SIG-M5 treated with dmso at 0.1 percent for 504 hours (cell line): ENCODE measurements at regions not wholly inside any gene's neighbourhood (a gene's known extent, or its start where the extent isn't known, plus 50 kb on each side); places are given as distances from the start of the nearest gene placed in this dataset.
A peak's percentile ranks its signal among the peaks of the same experiment; 100 is the strongest.
"Not testable (repeated sequence)": the region's sequence is repeated elsewhere in the genome, so short reads cannot be mapped to it uniquely, and the experiment has no call there.

Experiments
- DNase-seq: peaks from one replicate; lab custom pipeline; 2025; ENCODE audit not compliant: unreplicated experiment; lab: John Stamatoyannopoulos, UW

DNA sequence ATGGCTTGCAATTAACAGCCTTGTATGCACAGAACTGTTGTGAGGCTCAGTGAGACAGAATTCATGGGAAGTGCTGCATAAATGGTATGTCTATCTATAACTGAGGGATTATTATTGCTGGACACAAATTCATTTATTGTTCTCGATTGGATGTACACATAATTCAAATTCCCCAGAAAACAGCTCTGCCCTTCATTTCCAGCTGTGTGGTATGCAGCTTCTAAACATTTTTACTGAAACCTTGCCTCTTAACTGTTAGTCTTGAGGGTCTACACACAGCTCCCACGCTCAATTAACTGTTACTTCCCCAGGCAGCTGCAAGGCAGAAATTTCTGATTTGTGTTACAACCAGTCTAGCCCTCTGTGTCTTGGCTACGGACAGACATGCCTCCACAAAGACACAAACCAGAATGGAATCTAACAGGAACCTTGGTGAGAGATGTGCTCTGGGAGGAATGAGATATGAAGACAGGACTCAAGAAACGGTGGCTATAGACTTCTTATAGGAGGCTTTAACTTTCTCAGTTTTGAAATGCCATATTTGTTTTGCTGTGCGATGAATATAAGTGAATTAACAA lies 139.7 kb upstream of the TBL1XR1 start:
- DNase-seq, result no peak

DNA sequence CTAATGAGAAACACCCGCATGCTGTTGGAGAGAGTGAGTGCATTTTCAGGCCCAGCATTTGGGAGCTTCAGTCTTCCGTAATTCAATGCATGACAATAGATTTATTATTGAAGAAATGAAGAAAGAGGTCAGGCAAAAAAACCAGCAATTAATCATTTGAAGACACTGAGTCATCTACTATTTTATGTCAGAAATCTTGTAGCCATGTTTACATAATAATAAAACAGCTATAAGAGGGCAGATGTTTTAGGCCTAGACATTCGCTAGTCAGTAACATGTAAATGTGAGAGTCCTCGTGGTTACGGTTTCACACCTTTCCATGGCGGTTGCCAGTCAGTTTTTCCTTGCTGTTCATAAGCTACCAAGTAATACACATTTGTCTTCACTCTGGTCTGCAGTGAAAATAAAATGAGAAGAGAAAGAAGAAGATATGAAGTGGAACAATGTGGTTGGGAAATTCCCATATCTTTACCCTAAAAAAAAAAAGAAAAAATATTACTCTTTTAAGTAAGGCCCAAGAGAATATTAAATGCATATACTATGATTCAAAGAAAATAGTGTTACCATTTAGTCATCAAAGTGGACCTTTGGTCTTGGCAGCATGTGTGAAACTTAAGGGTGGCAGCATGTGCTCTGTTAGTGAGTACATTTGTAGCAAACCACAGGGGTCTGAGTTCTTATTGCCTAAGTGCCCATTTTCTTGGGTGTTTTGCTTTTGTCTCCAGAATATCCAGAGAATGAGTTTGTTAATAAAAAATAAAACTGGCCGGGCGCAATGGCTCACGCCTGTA lies 140.5 kb upstream of the TBL1XR1 start:
- peak; percentile 65 for DNase-seq

DNA sequence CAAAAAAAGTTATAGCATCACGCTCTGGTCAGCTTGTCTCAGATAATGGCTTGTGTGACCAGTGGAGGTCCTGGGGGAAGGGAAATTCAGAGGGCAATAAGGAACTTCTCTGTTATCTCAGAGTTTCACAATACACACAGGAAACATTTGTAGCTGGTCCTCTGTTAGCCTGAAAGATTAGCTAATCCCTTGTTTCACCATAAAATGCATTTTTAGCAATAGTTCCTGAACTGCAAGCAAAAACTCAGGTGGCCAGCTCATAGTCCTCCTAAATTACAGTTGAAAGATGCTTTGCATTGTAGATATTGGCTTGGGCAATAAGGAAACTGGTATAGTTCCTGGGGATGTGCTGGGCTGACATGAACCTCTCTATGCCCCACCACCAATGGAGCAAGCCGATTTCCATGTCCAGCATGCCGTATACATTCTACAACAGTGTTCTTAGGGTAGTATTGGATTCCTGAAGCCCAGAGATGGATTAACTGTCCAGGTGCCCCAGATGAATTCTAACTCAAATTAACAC lies 141.5 kb upstream of the TBL1XR1 start:
- DNase-seq, result peak; percentile 98

DNA sequence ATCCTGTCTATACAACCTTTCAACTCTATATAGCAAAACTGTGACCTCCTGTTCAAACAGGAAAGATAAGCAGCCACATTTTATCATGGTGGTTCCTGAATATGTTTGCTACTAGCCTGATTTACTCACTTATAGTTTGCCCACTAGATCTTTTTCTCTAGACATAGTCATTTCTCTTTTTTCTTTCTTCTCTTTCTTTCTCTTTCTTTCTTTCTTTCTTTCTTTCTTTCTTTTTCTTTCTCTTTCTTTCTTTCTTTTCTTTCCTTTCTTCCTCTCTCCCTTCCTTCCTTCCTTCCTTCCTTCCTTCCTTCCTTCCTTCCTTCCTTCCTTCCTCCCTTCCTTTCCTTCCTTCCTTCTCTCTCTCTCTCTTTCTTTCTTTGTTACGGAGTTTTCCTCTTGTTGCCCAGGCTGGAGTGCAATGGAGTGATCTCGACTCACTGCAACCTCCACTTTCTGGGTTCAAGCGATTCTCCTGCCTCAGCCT lies 142.0 kb upstream of the TBL1XR1 start:
- DNase-seq, result not testable (repeated sequence)

DNA sequence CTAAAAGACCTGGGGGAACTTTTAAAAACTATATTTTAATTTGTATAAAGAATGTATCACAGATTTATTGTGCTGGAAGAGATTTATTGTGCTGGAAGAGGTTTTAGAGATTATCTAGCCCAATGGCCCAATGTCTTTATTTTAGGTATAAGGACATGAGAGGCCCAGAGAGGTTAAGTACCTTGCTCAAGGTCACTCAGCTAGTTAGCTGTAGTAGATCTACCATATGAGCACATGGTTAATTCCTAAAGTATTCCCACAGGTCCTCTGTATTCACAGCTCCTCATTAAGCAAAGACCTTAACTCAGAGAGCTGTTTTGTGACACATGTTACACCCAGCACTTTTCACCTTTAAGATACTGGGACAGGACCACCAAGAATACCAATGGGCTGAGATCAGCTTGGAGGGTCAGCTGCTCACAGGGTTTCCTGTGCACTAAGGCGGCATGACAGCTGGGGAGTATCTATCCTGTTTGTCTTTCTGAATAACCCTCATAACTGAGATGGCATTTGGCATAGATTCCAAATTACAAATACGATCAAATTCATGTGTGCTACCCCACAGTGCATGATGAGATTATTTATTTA lies 143.1 kb upstream of the TBL1XR1 start:
- no peak for DNase-seq

DNA sequence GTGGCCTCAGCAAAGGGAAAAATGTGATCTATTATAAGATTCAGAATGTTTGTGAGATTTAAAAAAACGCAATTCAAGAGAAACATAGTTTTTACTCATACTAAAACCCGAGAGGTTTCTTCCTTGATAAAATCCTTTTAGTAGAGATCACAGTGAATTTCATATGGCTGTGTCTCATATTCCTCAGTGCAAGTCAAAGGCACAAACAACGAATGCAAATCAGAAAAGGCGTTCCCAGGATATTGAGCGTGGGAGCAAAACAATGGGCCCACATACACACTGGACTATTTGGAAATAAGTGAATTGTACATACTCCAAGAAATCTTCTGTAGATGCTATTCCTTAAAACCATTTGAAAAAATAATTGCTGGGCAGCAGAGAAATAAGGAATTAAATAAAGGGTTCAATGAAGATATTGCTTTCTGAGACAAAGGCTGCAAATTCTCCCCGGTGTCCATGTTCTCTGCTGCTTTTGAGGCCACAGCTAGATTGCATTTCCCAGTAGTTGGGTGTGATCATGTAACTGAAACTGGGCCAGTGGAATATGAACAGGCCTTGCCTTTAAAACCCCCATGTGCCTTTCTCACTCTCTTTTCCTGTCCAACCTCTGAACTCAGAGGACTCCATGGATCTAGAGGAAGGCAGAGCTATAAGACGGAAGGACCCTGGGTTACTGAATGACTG lies 144.6 kb upstream of the TBL1XR1 start:
- no peak for DNase-seq

DNA sequence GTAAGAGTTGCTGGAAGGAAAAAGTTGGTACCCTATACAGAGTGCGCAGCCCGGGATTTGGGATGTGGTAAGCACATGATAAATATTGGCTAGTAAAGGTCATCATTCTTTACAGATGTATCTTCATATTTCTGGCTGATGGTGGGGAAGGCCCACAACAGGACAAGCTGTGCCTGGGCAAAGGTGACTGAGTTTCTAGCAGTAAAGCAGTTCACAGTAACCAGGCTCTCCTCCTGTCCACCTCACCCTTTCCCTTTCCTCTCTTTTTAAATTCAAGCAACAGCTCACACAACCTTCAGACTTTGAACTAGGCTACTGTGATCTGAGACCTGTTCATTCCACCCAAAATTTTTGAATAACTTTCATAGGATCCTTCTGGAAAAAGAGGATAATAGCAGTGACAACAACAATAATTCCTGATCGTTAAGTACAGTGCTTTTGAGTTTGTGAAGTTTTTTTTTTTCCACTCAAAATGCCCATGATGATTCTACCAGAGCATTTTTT lies 145.9 kb upstream of the TBL1XR1 start:
- no peak for DNase-seq

DNA sequence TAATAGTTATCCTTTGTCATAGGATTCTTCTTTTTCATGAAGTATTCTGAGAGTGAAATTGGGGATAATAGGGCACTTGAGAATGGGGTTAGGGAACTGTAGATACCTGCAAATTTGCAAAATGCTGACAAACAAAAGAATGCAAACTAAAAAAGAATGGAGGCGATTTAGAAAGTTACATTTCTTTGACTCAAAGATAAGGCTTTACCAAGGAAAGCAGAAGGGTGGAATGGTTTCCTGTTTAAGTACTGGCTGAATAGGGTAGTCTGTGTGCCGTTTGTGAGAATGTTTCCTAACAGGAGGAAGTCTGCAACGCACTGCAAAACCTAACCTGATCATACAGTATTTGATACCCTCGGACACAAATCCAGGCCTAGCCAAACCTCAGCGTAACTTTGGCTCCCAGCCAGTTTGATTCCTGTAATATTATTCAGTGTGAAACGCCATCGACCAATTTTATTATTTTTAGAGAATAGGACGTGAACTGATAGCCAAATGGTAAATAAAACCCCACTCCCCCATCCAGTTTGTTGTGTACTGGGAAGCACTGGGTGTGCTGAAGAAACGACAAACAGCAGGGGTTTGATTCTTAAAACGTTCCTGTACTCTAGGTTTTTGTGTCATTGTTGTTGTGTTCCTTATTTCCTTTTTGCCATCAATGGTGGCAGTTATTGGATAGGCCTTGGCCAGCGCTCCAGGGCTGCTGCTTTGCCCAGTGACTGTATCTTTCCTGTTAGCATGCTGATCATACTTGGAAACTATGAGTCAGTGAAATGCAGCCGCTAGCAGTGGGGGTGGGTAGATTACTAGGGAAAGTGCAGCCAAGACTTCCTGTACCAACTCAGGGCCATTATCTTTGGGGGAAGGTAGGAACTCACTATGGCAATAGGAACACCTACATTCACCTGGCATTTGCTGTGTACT lies 148.0 kb upstream of the TBL1XR1 start:
- DNase-seq, result peak; percentile 96

DNA sequence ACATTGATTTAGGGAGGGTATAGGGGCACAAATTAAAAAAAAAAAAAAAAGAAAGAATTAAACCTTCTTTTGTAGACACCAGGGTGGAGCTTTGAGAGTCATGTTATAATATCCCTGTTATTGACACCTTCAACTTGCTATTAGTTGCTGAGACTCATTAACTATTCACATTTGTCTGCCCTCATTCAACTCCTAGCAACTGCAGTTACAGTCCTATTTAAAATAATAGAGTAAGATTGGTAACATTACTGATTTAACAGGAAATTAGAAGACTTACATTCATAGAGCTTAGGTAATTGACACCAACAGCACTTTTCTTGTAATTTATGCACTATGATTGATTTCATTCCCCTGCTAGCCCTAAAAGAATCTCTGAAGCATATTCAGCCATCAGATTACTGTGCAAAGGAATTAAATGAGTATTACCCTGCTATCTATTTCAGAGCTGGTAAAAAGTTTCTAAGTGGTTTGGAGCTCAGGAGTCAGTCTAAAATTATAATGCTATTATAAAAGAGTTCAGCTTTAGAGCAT lies 148.8 kb upstream of the TBL1XR1 start:
- DNase-seq, result no peak

DNA sequence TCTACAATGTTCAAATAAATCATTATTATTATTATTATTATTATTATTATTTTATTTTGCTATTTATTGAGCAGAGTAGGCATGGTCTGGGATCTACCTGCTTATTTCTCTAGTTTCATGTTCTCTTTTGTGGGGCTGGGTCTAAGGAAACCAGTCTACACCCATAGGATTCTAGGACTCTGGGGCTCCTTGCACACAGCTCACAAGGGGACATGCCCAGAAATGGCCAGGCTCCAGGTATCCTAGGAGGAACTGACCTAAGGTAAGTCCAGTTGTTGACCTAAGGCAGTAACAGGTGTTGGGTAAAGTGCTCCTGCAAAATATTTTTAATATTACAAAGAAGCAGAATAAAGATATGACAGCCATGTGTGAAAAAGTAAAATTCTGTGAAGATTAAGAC lies 149.6 kb upstream of the TBL1XR1 start:
- no peak for DNase-seq

DNA sequence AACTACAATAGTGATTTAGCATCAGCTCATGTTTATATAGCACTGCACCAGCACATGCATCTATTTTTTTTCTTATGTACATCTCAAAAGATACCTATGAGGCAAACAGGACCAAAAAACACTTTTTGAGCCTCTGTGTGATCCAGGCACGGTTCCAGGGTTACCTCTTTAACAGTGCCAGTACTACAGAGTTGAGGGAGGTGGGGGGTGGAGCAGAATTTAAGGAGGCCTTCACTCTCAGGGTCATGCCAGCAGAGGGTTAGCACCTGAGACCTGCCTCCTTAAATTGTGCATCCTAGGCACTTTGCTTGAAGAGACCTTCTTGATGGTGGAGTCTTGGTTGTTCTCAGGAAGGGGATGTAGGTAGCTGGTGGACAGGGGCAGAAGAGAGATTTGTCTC lies 150.3 kb upstream of the TBL1XR1 start:
- no peak for DNase-seq

DNA sequence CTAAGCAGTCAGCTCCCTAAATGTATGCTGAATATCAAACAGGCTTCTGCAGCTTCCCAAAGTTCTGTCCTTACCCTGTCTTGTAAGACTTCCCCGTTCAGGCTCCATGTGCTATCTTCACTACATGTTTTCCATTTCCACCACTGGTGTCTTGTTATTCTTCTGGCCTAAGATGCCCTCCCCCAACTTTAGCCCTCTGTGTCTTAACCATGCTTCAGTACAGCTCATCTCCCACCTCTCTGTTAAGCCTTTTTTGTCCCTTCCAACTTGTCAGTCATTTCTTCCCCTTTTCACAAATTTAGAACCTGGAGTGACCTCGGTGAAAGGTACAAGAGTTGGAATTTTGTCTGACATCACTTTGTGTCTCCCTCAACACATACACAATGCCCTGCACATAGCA lies 151.7 kb upstream of the TBL1XR1 start:
- no peak for DNase-seq

DNA sequence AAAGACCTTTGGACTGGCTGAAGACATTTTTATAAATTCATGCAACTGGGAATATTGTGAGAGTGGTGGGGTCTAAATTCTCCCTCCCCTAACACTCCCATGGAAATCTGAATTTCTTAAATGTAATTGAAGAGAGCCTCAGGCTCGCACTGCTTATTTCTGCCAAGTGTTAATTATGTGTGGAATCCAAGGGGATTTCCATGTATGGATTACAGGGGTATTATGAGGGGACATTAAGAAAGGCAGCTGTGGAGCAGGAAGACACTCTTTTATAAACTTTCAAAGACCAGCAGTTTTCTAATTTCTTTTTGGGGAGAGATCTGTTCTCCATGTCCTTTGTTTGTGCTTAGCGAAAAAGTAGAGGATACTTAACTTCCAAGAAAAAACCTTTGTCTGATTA lies 152.1 kb upstream of the TBL1XR1 start:
- no peak for DNase-seq

DNA sequence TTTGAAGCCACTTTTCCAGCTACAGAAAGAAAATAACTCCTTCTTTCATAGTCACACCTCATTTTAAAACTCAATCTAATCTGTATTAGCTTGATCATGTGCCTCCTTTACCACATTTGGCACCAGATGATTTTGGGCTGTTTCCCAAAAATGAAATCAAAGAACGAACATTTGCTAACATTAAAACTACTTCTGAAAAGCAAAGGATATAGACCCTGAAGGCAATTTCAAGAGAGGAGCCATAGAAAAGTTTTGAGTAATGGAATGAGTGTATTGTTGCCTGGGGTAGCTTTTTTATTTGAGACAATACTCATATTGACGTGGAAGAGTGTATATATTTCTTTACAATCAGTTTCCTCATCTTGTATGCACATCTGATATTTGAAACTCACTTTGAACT lies 152.8 kb upstream of the TBL1XR1 start:
- DNase-seq, result no peak

DNA sequence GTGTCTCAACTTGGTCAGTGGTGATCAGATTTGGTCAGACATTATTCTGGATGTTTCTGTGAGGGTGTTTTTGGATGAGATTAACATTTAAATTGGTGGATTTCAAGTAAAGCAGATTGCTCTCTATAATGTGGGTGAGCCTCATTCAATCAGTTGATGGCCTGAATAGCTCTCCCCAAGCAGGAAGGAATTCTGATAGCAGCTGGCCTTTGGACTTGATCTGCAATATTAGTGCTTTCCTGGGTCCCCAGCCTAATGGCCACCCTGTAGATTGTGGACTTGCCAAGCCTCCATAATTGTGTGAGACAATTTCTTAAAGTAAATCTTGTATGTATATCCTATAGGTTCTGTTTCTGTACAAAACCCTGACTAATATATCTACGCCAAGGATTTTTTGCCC lies 153.9 kb upstream of the TBL1XR1 start:
- DNase-seq, result no peak

DNA sequence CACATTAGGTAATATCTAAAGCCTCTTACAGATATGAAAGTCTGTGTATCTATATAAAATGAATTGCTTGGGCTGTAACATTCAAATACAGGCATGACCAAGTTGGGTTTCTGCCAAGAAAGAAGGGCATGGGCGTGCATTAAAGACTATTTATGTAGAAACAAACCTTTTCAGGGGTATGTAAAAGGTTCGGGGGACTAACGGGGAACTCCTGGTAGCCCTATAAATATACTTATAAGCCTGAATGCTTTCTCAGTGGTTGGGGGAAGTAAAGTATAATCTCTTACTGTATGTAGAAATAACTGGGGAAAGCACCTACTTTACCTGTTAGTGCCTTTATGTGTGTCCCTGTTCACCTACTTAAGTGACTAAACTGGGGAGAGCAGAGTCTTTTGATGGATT lies 154.5 kb upstream of the TBL1XR1 start:
- no peak for DNase-seq

DNA sequence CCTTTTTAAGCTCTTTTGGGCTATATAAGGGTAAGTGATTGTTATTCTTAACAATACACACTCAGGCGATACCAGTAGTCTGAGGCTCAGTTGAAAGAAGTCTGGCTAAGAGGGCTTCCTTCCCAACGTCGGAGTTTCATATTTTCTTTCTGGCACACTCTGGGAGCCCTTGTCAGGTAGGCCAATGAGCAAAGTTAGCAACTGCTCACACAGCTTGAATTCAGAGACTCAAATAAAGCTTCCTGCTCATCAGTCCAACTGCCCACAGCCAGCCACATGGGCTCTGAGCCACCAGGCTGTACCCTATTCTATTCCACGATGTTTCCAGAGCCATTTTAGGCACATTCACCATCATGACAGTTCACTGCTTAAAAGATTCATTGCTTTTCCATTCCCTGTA lies 155.1 kb upstream of the TBL1XR1 start:
- no peak for DNase-seq

DNA sequence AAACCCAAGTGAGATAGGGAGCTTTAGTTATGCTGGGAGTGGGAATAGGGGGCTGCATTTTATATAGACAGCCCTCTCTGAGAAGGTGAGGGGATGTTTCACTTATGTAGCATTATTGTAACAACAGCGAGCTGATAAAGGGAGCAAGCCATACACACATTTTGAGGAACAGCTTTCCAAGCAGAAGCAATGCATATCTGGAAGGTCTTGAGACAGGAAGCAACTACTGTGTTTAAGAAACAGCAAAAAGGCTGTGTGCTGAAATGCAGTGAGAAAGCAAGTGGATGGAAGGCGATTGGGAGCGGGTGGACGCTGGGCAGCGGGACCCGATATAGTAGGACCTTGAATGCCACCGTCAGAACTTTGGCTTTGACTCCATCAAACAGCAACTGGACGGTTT lies 155.9 kb upstream of the TBL1XR1 start:
- DNase-seq, result no peak

DNA sequence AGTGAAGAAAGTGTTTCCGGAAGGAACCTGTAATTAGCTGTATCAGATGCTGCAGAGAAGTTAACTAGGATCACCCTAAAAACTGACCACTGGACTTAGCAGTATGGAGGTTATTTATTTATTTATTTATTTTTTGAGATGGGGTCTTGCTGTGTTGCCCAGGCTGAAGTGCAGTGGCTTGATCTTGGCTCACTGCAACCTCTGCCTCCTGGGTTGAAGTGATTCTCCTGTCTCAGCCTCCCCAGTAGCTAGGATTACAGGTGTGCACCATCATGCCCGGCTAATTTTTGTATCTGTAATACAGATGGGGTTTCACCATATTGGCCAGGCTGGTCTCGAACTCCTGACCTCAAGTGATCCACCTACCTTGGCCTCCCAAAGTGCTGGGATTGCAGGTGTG lies 156.6 kb upstream of the TBL1XR1 start:
- DNase-seq, result not testable (repeated sequence)

DNA sequence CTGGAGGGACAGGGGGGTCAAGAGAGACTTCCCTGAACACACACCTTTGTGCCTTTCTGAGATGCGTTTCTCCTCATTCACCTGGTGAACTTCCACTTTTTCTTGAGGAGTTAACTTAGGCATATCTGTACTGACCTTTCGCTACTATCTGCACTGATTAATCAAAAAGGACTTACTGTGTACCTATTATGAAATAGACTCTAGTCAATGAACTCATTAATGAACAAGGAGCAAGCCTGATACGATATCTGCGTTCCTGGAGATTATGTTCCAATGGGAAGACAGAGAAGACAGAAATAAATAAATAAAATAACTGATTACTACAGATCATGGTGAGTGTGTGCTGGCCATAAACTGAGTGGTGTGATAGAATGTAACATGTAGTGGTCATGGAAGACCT lies 157.2 kb upstream of the TBL1XR1 start:
- DNase-seq, result no peak
